ENCODE measurements at regions not wholly inside any gene's neighbourhood (a gene's known extent, or its start where the extent isn't known, plus 50 kb on each side); places are given as distances from the start of the nearest gene placed in this dataset.

DNA sequence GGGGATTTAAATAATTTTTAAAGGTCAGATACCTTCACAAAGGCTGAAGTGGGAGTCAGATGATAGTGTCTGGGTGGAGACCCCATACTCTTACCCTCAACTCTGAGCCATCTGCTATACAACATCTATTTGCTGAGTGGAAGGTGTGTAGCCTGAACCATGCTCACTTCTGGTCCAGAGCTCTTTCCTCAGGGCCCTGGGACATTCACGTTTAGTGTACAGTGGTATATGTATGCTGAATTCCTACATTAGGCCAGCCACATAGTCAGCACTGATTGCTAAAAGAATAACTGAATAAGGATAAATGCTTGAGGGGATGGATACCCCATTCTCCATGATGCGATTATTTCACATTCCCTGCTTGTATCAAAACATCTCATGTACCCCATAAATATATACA is 107.3 kb downstream of the KIF26A start:
- TF ChIP-seq, protein P1, sequence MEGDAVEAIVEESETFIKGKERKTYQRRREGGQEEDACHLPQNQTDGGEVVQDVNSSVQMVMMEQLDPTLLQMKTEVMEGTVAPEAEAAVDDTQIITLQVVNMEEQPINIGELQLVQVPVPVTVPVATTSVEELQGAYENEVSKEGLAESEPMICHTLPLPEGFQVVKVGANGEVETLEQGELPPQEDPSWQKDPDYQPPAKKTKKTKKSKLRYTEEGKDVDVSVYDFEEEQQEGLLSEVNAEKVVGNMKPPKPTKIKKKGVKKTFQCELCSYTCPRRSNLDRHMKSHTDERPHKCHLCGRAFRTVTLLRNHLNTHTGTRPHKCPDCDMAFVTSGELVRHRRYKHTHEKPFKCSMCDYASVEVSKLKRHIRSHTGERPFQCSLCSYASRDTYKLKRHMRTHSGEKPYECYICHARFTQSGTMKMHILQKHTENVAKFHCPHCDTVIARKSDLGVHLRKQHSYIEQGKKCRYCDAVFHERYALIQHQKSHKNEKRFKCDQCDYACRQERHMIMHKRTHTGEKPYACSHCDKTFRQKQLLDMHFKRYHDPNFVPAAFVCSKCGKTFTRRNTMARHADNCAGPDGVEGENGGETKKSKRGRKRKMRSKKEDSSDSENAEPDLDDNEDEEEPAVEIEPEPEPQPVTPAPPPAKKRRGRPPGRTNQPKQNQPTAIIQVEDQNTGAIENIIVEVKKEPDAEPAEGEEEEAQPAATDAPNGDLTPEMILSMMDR (IDR thresholded peaks at IDR 0.05; ENCODE audit: control extremely low read depth, extremely low read depth, low read depth, missing control alignments): no peak
- DNase-seq (ENCODE audit: extremely low spot score): no peak
- ChIA-PET CTCF (no interaction called here), POLR2A (no interaction called here)

DNA sequence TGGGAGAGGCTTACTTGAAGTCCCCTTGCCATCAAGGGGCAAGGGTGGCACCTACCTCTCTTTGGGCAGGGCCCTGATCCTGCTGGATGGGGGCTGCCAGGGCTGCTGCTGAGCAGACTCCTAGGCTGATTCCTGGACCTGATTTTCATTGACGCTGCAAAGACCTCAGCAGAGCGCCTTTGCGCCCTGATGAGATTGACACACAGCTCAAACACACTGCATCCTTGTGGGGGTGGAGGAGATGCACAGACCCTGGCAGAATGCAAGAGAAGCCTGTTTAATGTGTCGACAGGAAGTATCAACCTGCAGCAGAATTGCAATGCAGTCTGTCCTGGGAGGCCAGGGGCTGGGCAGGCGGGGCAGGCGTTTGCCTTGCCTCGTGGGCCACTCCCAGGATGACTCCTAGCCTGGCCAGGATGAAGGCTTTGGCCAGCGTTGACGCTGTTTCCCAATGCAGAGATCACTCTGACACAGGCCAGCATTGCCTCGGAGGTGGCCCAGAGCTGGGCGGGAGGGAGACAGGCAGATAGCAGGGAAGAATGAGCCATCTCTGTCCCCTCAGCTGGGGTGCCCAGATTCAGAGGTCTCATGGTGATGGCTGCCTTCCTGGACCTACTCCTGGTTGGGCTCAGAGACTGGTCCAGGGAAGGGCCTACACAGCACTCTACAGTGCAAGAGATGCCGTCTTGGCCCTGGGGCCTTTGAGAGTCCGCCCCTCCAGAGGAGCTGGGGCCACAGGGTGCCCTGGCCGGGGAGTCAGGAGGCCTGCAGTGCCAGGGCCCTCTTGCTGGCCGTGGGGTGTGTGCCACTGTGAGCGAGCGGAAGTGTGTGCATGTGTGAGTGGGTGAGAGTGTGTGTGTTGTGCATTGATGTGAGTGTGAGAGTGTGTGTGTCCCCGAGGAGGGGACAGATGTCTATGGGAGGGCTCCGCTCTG is 108.3 kb downstream of the KIF26A start:
- DNase-seq (ENCODE audit: extremely low spot score): no peak
- ChIA-PET POLR2A (no interaction called here), CTCF (no interaction called here)
- TF ChIP-seq, protein P1 (IDR thresholded peaks at IDR 0.05; ENCODE audit: control extremely low read depth, extremely low read depth, low read depth, missing control alignments): no peak

DNA sequence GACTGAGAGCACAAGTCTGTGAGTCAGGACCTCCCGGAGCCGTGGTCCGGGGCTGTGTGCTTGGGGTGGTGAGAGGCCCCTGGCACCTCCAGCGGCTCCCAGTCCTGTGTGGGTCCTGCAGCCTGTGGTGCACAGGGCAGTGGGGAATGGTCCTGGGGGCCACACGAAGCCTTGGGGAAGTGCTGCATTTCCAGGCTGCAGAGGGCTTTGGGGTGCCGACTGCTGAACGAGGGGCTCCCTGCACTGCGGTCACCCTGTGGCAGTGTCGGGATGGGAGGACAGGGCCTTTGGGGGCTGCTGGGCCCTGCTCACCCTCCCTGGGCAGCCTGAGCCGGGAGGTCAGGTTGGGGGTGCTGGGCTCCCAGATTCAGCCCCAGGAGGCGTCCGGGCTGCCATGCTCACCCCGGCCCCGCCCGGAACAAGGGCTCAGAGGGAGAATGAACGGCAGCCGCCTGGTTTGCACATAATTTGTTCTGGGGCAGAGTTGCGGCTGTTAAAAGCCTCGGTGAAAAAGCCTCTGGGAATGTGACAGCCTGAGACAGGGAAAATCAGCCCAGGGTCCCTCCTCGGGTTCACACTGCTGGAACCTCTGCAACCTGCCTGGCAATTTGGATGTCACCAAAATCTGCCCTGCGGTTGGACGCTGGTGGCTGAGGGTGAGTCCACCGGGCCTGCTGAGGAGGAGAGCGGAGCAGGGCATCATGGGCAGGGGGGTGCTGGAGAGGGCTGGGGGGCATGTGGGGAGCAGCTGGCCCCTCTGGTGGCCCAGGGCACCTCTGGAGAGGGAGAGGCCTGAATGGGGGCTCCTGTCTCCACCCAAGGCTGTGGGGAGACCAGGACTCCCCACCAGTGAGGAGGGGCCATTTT is 109.2 kb downstream of the KIF26A start:
- ChIA-PET POLR2A (no interaction called here), CTCF (no interaction called here)
- TF ChIP-seq, protein P1 (IDR thresholded peaks at IDR 0.05; ENCODE audit: control extremely low read depth, extremely low read depth, low read depth, missing control alignments): no peak
- no peak for DNase-seq (ENCODE audit: extremely low spot score)

DNA sequence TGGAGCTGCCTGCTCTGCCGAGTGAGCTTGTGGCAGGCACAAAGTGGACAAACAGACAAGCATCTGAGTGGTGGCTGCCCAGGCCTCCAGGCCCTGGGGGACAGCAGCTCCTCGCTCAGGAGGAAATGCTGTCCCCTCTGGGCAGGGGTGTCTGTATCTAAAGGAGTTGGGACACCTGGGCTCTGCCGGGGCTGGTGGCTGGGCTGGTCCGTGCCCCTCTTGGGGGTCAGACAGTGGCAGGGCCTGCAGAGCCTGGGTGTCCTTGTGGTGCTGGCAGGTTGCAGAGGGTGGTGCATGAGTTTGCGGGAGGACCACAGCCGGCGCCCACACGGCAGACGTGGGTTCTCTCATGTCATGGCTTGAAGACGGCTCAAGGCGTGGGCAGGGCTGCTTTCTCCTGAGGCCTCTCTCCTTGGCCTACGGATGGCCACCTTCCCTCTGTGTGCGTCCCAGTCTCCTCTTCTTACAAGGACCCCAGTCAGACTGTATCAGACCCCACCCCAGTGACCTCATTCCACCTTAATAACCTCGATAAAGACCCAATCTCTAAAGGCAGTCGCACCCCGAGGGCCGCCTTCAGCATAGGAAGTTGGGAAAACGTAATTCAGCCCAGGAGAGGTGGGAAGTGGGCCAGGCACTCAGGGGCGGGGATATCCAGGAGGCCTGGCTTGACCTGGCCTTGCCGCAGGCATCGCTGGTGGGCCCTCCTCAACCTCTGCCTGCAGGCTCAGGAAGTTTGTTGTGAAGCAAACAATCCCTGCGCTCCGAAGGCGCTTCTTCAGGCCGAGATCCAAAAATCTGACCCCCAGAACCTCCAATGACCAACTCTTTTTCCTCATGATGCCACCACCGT is 110.0 kb downstream of the KIF26A start:
- TF ChIP-seq, protein P1 (IDR thresholded peaks at IDR 0.05; ENCODE audit: control extremely low read depth, extremely low read depth, low read depth, missing control alignments): no peak
- POLR2A ChIA-PET: no interaction called here
- DNase-seq (ENCODE audit: extremely low spot score): no peak
- CTCF ChIA-PET: no interaction called here

DNA sequence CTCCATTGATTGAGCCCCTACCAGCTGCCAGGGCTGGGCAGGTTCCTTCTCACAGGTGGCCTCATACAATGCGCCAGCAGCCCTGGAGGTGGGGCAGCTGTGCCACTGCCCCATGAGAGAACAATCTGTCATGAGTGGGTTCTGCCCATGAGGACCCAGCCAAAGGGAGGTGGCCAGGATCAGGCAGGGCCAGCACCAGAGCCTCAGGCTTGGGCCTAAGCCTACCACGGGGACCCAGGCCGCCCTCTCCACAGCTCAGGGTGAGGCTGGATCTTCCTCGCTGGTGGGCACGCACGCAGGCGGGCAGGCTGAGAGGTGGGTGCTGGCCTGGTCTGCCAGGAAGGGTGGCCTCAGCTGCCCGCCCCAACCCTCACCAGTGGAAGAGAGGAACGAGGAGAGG is 110.7 kb downstream of the KIF26A start:
- DNase-seq (ENCODE audit: extremely low spot score): no peak
- TF ChIP-seq, protein P1 (IDR thresholded peaks at IDR 0.05; ENCODE audit: control extremely low read depth, extremely low read depth, low read depth, missing control alignments): no peak
- ChIA-PET CTCF (no interaction called here), POLR2A (no interaction called here)

DNA sequence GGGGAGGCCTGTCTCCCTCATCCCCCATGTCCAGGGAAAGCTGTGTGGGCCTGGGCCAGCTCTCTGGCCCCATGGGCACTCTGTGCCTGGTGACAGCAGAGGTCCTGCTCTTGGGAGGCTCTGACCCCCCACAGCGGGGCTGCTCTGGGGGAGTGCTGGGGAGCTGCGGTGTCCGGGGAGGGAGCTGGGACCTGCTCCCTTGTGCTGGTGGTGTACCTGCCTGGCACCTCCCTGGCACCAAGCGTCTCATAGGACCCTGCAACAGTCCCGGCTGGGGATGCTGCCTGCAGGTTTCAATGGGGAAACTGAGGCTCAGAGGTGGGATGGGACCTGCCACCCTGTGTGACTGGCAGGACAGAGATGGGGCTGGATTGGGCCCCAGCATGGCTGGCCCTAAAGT is 111.3 kb downstream of the KIF26A start:
- DNase-seq (ENCODE audit: extremely low spot score): no peak
- ChIA-PET POLR2A (no interaction called here), CTCF (no interaction called here)
- TF ChIP-seq, protein P1 (IDR thresholded peaks at IDR 0.05; ENCODE audit: control extremely low read depth, extremely low read depth, low read depth, missing control alignments): no peak
